ENCODE measurements at regions not wholly inside any gene's neighbourhood (a gene's known extent, or its start where the extent isn't known, plus 50 kb on each side); places are given as distances from the start of the nearest gene placed in this dataset.

DNA sequence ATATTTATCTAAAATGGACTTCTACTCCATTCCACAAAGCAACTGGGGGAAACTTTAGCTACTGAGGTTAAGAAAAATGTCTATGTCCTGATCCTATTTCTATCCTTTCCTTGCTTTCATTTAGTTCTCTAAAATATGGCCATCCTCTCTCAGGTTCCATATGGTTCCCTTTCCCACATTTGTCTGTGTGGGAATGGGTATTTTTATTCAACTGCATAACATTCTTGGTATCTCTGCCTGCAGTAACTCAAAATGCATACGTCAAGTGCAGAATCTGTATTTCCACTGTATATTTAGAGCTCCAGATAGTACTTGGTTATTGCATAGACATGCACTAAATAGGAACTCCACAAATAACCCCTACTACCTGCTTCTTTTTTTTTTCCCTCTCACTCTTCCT lies 130.6 kb upstream of the BTG1 start:
- TF ChIP-seq, protein P1, sequence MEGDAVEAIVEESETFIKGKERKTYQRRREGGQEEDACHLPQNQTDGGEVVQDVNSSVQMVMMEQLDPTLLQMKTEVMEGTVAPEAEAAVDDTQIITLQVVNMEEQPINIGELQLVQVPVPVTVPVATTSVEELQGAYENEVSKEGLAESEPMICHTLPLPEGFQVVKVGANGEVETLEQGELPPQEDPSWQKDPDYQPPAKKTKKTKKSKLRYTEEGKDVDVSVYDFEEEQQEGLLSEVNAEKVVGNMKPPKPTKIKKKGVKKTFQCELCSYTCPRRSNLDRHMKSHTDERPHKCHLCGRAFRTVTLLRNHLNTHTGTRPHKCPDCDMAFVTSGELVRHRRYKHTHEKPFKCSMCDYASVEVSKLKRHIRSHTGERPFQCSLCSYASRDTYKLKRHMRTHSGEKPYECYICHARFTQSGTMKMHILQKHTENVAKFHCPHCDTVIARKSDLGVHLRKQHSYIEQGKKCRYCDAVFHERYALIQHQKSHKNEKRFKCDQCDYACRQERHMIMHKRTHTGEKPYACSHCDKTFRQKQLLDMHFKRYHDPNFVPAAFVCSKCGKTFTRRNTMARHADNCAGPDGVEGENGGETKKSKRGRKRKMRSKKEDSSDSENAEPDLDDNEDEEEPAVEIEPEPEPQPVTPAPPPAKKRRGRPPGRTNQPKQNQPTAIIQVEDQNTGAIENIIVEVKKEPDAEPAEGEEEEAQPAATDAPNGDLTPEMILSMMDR (conservative IDR thresholded peaks at IDR 0.05; ENCODE audit: low read depth, low read length): no peak
- H3K4me3 ChIP-seq (ENCODE audit: low read depth, low read length): no peak overlapping the region
- no peak for DNase-seq (ENCODE audit: low read depth)

DNA sequence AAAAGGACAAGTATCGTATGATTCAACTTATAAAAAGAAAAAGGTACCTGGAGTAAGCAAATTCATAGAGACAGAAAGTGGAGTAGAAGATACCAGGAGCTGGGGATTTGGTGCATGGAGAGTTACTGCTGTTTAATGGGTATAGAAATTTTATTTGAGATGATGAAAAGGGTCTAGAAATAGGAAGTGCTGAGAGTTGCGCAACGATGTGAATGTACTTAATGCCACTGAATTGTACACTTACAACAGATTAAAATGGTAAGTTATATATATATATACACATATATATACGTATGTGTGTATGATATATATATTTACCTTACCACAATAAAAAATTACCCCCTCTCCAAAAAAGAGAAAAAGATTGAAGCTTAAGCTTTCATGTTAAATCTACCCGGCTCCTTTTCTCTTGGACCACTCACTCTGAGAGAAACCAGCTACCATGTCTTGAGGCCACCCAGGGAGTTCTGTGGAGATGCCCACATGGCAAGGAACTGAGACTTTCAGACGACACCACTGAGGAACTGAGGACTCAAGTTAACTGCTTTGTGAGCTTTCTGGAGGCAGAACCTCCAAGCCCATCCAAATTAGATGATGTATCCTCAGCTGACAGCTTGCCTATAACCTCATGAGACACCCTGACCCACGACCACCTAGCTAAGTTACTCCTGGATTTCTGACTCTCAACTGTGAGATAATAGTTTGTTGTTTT lies 130.0 kb upstream of the BTG1 start:
- TF ChIP-seq, protein P1 (conservative IDR thresholded peaks at IDR 0.05; ENCODE audit: low read depth, low read length): no peak
- H3K4me3 ChIP-seq (ENCODE audit: low read depth, low read length): no peak overlapping the region
- DNase-seq (ENCODE audit: low read depth): no peak

DNA sequence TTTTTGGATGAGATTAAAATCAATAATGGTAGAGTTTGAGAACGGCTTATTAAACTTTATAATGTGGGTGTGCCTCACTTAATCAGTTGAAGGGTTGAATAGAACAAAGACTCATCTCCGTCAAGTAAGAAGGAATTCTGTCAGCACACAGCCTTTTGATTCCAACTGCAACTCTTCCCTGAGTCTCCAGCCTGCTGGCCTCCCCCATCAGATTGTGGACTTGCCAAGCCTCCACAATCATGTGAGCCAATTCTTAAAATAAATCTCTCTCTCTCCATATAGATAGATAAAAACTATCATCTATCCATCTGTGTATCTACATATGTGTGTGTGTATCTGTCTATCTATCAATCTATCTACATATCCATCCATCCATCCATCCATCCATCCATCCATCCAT lies 127.4 kb upstream of the BTG1 start:
- TF ChIP-seq, protein P1 (conservative IDR thresholded peaks at IDR 0.05; ENCODE audit: low read depth, low read length): no peak
- no peak for DNase-seq (ENCODE audit: low read depth)
- H3K4me3 ChIP-seq (ENCODE audit: low read depth, low read length): no peak overlapping the region

DNA sequence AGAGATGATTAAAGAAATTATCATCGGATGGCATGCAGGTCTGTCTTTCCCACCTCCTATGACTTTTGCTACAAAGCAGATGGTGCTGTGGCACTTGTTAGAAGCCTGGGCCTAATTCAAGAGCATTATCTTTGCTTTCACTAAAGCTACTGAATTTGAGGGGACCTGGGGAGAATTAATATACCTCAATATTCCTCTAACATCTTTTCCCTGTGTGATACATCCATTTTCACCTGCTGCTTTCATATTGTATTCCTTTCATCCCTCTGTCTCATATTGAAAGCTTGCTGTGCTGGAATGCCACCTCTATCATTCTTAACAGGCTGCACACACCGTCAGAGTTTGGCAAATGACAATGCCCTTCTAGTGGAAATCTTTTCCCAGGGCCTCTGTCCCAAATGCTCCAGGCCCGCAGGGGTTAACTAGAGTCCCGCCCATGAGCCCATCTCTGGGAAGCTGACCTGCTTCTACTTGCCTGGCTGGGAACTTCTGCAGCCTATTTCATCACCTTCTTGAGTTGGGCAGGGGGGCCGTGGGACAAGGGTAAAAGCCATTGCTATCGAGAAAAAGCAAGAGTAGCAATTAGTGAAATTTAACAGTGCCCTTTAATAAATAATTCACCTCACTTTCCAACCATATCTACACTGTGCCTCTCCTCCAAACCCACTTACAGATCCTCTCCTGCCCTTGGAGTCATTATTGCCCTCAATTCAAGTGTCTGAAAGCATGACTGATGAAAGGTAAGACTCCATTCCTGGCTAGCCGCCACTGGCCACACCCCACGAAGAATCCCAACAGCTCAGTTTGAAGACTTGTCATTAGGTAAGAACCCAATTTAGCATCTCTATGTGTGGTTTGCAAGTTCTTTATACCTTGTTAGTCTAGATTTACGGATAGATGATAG lies 126.7 kb upstream of the BTG1 start:
- DNase-seq (ENCODE audit: low read depth): no peak
- TF ChIP-seq, protein P1 (conservative IDR thresholded peaks at IDR 0.05; ENCODE audit: low read depth, low read length): no peak
- no peak overlapping the region for H3K4me3 ChIP-seq (ENCODE audit: low read depth, low read length)

DNA sequence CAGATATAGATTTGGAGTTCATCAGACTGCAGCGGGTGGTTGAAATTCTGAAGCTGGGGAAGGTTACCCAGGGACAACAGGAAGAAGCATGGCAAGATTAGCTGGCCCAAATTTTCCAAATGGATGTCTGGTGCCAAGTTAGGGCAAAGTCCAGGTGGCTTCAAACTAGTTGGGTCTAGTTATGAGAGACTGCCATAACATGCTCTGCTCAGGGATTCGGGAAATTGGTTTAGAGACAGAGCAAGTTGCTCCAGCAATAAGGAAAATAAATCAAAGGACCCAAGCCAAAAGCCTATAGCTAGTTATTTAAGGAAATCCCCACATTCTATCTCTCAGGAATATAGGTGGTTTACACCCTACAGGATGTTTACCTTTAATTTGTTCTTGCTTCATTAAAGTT lies 125.7 kb upstream of the BTG1 start:
- DNase-seq (ENCODE audit: low read depth): no peak
- H3K4me3 ChIP-seq (ENCODE audit: low read depth, low read length): no peak overlapping the region
- TF ChIP-seq, protein P1 (conservative IDR thresholded peaks at IDR 0.05; ENCODE audit: low read depth, low read length): no peak

DNA sequence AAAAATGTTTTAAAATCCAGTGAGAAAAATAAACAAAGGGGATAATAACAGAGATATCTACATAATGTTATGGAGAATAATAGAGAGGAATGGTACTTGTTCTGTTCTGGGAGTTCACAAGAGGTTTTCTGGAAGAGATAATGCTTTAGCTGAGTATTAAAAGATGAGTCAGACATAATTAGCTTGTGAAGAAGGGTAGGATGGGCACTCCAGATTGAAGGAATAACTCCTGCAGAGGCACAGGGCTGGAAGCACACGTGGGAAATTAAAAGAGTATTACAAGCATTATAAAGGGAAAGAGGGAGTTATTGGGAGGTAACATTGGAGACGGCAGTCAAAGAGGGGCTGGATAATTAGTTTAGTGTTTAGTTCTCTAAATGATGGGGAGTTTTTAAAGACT lies 124.9 kb upstream of the BTG1 start:
- H3K4me3 ChIP-seq (ENCODE audit: low read depth, low read length): no peak overlapping the region
- TF ChIP-seq, protein P1 (conservative IDR thresholded peaks at IDR 0.05; ENCODE audit: low read depth, low read length): no peak
- DNase-seq (ENCODE audit: low read depth): no peak
